Astrocyte (in vitro differentiated cells and primary cell): ENCODE measurements at regions not wholly inside any gene's neighbourhood (a gene's known extent, or its start where the extent isn't known, plus 50 kb on each side); places are given as distances from the start of the nearest gene placed in this dataset.

Experiments
- DNase-seq: peaks from one replicate; pipeline ENCODE4 v3.0.0-alpha.2; 2010; ENCODE audit warnings: low read depth
- FAIRE-seq: peaks from 2 replicates; lab custom pipeline; 2011; peaks lifted over from hg19 to GRCh38; lab: Jason Lieb, UNC
- H2AFZ ChIP-seq: 2 replicates; pipeline ENCODE4 v1.6.0; 2012; ENCODE audit warnings: low read depth, low read length, inconsistent platforms
- H3K27ac ChIP-seq: 2 replicates; pipeline ENCODE4 v1.5.1; 2011; ENCODE audit warnings: low read depth, low read length, inconsistent platforms
- H3K27me3 ChIP-seq: 2 replicates; pipeline ENCODE4 v1.6.0; 2011; ENCODE audit warnings: low read length, inconsistent platforms; ENCODE audit not compliant: insufficient read depth
- H3K36me3 ChIP-seq: 2 replicates; pipeline ENCODE4 v1.5.1; 2011; ENCODE audit warnings: low read length, inconsistent platforms; ENCODE audit not compliant: insufficient read depth
- H3K4me1 ChIP-seq: 2 replicates; pipeline ENCODE4 v1.5.1; 2011; ENCODE audit warnings: low read length, inconsistent platforms; ENCODE audit not compliant: insufficient read depth
- H3K4me2 ChIP-seq: 2 replicates; pipeline ENCODE4 v1.6.0; 2012; ENCODE audit warnings: low read length, inconsistent platforms
- H3K4me3 ChIP-seq: 2 replicates; pipeline ENCODE4 v1.5.1; 2011; ENCODE audit warnings: low read depth, mild to moderate bottlenecking, low read length, inconsistent platforms; ENCODE audit not compliant: insufficient read depth
- H3K79me2 ChIP-seq: 2 replicates; pipeline ENCODE4 v1.6.0; 2012; ENCODE audit warnings: mild to moderate bottlenecking, low read length, inconsistent platforms; ENCODE audit not compliant: insufficient read depth
- H3K9ac ChIP-seq: 2 replicates; pipeline ENCODE4 v1.6.0; 2012; ENCODE audit warnings: mild to moderate bottlenecking, low read length, inconsistent platforms
- H3K9me3 ChIP-seq: 2 replicates; pipeline ENCODE4 v1.5.1; 2012; ENCODE audit warnings: low read depth, mild to moderate bottlenecking, low read length, inconsistent platforms; ENCODE audit not compliant: insufficient read depth
- H4K20me1 ChIP-seq: 2 replicates; pipeline ENCODE4 v1.6.0; 2012; ENCODE audit warnings: low read length, inconsistent platforms; ENCODE audit not compliant: insufficient read depth
- H3K27ac Mint-ChIP-seq: one replicate; pipeline ENCODE4 v1.8.0; 2021; ENCODE audit warnings: mild to moderate bottlenecking, mixed read lengths; ENCODE audit not compliant: unreplicated experiment
- H3K27me3 Mint-ChIP-seq: one replicate; pipeline ENCODE4 v1.8.0; 2021; ENCODE audit warnings: low read depth, mixed read lengths; ENCODE audit not compliant: unreplicated experiment
- H3K36me3 Mint-ChIP-seq: one replicate; pipeline ENCODE4 v1.8.0; 2021; ENCODE audit warnings: low read depth, mixed read lengths; ENCODE audit not compliant: unreplicated experiment
- H3K4me1 Mint-ChIP-seq: one replicate; pipeline ENCODE4 v1.8.0; 2021; ENCODE audit warnings: low read depth, mixed read lengths; ENCODE audit not compliant: unreplicated experiment
- H3K4me3 Mint-ChIP-seq: one replicate; pipeline ENCODE4 v1.8.0; 2021; ENCODE audit warnings: mild to moderate bottlenecking, moderate library complexity, mixed read lengths; ENCODE audit not compliant: unreplicated experiment
- H3K9me3 Mint-ChIP-seq: one replicate; pipeline ENCODE4 v1.8.0; 2021; ENCODE audit warnings: mild to moderate bottlenecking, mixed read lengths; ENCODE audit not compliant: unreplicated experiment
- CTCF ChIP-seq: IDR thresholded peaks from 2 replicates; pipeline ENCODE4 v1.5.1; 2011; ENCODE audit warnings: low read depth, mild to moderate bottlenecking, inconsistent platforms, low read length, moderate library complexity; ENCODE audit not compliant: insufficient read depth
- EZH2 ChIP-seq: IDR thresholded peaks from 2 replicates; pipeline ENCODE4 v1.6.1; 2012; ENCODE audit warnings: mild to moderate bottlenecking, low read length, inconsistent platforms; ENCODE audit not compliant: insufficient read depth

GRCh38 chr13:44088411-44088810, 208.7 kb downstream of the LACC1 start:
- Histone ChIP-seq H3K9me3 (no peaks in the 10 kb centered on the region), H3K4me2 (no peak overlapping the region), H4K20me1 (no peaks in the 10 kb centered on the region), H3K27ac (no peak overlapping the region), H3K36me3 (no peaks in the 10 kb centered on the region), H2AFZ (no peak overlapping the region), H3K4me1 (no peaks in the 10 kb centered on the region), H3K27me3 (no peaks in the 10 kb centered on the region), H3K79me2 (no peaks in the 10 kb centered on the region), H3K4me3 (no peak overlapping the region), H3K9ac (no peak overlapping the region)
- H3K9me3 Mint-ChIP-seq: peaks cover 8% of the 10 kb centered on the region
- H3K4me3 Mint-ChIP-seq: no peak overlapping the region
- no peaks in the 10 kb centered on the region for H3K36me3 Mint-ChIP-seq
- TF ChIP-seq CTCF: no peak
- no peak overlapping the region for H3K27ac Mint-ChIP-seq
- H3K27me3 Mint-ChIP-seq: peaks cover 4% of the 10 kb centered on the region
- DNase-seq: no peak
- no peak for FAIRE-seq
- H3K4me1 Mint-ChIP-seq: no peaks in the 10 kb centered on the region

GRCh38 chr13:44088991-44089413, 209.3 kb downstream of the LACC1 start:
- FAIRE-seq (no peak), DNase-seq (no peak)
- H3K36me3 Mint-ChIP-seq: no peaks in the 10 kb centered on the region
- Histone ChIP-seq H3K9ac (no peak overlapping the region), H3K79me2 (no peaks in the 10 kb centered on the region), H3K27me3 (no peaks in the 10 kb centered on the region), H4K20me1 (no peaks in the 10 kb centered on the region), H3K9me3 (no peaks in the 10 kb centered on the region), H2AFZ (no peak overlapping the region), H3K27ac (no peak overlapping the region), H3K36me3 (no peaks in the 10 kb centered on the region), H3K4me3 (no peak overlapping the region), H3K4me1 (no peaks in the 10 kb centered on the region), H3K4me2 (no peak overlapping the region)
- TF ChIP-seq EZH2: no peak
- no peak for TF ChIP-seq CTCF
- H3K27ac Mint-ChIP-seq: no peak overlapping the region
- no peak overlapping the region for H3K4me3 Mint-ChIP-seq
- H3K27me3 Mint-ChIP-seq: peaks cover 4% of the 10 kb centered on the region
- no peaks in the 10 kb centered on the region for H3K4me1 Mint-ChIP-seq
- H3K9me3 Mint-ChIP-seq: peaks cover 8% of the 10 kb centered on the region

- Histone ChIP-seq H2AFZ (no peak overlapping the region), H3K27ac (no peak overlapping the region), H3K9ac (no peak overlapping the region), H3K4me2 (no peak overlapping the region), H3K4me1 (no peaks in the 10 kb centered on the region), H3K27me3 (no peaks in the 10 kb centered on the region), H3K4me3 (no peak overlapping the region), H3K79me2 (no peaks in the 10 kb centered on the region), H3K36me3 (no peaks in the 10 kb centered on the region), H3K9me3 (no peaks in the 10 kb centered on the region), H4K20me1 (no peaks in the 10 kb centered on the region)
- no peak overlapping the region for H3K27ac Mint-ChIP-seq
- no peak for TF ChIP-seq EZH2
- TF ChIP-seq CTCF: no peak
- FAIRE-seq: no peak
- H3K4me3 Mint-ChIP-seq: no peak overlapping the region
- no peak for DNase-seq
- no peaks in the 10 kb centered on the region for H3K36me3 Mint-ChIP-seq
- no peaks in the 10 kb centered on the region for H3K4me1 Mint-ChIP-seq
- peaks cover 4% of the 10 kb centered on the region for H3K27me3 Mint-ChIP-seq
- H3K9me3 Mint-ChIP-seq: peaks cover 8% of the 10 kb centered on the region
Observed at GRCh38 chr13:44089452-44089851, 209.7 kb downstream of the LACC1 start.
